Thyroid gland (tissue), 4 donors: ENCODE measurements at regions not wholly inside any gene's neighbourhood (a gene's known extent, or its start where the extent isn't known, plus 50 kb on each side); places are given as distances from the start of the nearest gene placed in this dataset.

Source experiments
- CTCF ChIP-seq, 6 experiments: fragments of 200-600 bp in 3 of 6; fragments of 450-650 bp in 3 of 6; sonication (generic) in 3 of 6; IDR thresholded peaks; one replicate each; pipeline ENCODE4 v1.5.1; 2016 to 2019; ENCODE audit warnings: antibody characterized with exemption in 6 of 6, mild to moderate bottlenecking in 2 of 6, inconsistent platforms in 1 of 6, moderate library complexity in 1 of 6
- POLR2A ChIP-seq, 2 donors: fragments of 450-650 bp; IDR thresholded peaks; one replicate each; pipeline ENCODE4 v1.6.1; 2017; ENCODE audit warnings: antibody characterized with exemption in 2 of 2, mild to moderate bottlenecking in 2 of 2, moderate library complexity in 1 of 2

GRCh38 chr20:51182571-51182970, 159.7 kb upstream of the KCNG1 start:
- no peak for TF ChIP-seq CTCF (IDR thresholded peaks at IDR 0.05)
- TF ChIP-seq POLR2A (IDR thresholded peaks at IDR 0.05) = no peak
